EL (cell line): ENCODE measurements at regions not wholly inside any gene's neighbourhood (a gene's known extent, or its start where the extent isn't known, plus 50 kb on each side); places are given as distances from the start of the nearest gene placed in this dataset.

Source experiments
- DNase-seq: peaks from one replicate; pipeline ENCODE4 v3.0.0-alpha.2; 2016

GRCh38 chr5:54851449-54851848 is 133.9 kb downstream of the ESM1 start:
- no peak for DNase-seq

GRCh38 chr5:54848581-54848980 is 136.8 kb downstream of the ESM1 start:
- DNase-seq = no peak

GRCh38 chr5:54845567-54845941 is 139.8 kb downstream of the ESM1 start:
- peak; percentile 54 for DNase-seq

GRCh38 chr5:54844905-54845566 is 140.4 kb downstream of the ESM1 start:
- peak; percentile 61 for DNase-seq

GRCh38 chr5:54844266-54844665 is 141.1 kb downstream of the ESM1 start:
- no peak for DNase-seq

GRCh38 chr5:54841481-54841880 is 143.9 kb downstream of the ESM1 start:
- DNase-seq = no peak

- DNase-seq = no peak
Observed at GRCh38 chr5:54838843-54839242, 146.6 kb downstream of the ESM1 start.

- no peak for DNase-seq
Observed at GRCh38 chr5:54837981-54838380, 147.4 kb downstream of the ESM1 start.

- DNase-seq = peak; percentile 37
Observed at GRCh38 chr5:54837093-54837492, 148.3 kb downstream of the ESM1 start.

GRCh38 chr5:54835647-54836046 is 149.7 kb downstream of the ESM1 start:
- peak; percentile 76 for DNase-seq

- no peak for DNase-seq
Observed at GRCh38 chr5:54834121-54834842, 151.1 kb downstream of the ESM1 start.

- DNase-seq = no peak
Observed at GRCh38 chr5:54833590-54833989, 151.8 kb downstream of the ESM1 start.

GRCh38 chr5:54832858-54833257 is 152.5 kb downstream of the ESM1 start:
- no peak for DNase-seq

GRCh38 chr5:54832045-54832444 is 153.3 kb downstream of the ESM1 start:
- DNase-seq = no peak

GRCh38 chr5:54831233-54831632 is 154.2 kb downstream of the ESM1 start:
- no peak for DNase-seq

GRCh38 chr5:54829676-54830535 is 155.5 kb downstream of the ESM1 start:
- no peak for DNase-seq

GRCh38 chr5:54829102-54829501 is 156.3 kb downstream of the ESM1 start:
- DNase-seq = no peak

GRCh38 chr5:54828151-54828550 is 157.2 kb downstream of the ESM1 start:
- DNase-seq = no peak

- no peak for DNase-seq
Observed at GRCh38 chr5:54825005-54825404, 160.4 kb downstream of the ESM1 start.

GRCh38 chr5:54823006-54823405 is 162.4 kb downstream of the ESM1 start:
- no peak for DNase-seq

GRCh38 chr5:54822324-54822687 is 163.1 kb downstream of the ESM1 start:
- DNase-seq = no peak

GRCh38 chr5:54821445-54822323 is 163.7 kb downstream of the ESM1 start:
- no peak for DNase-seq
